ENCODE measurements at regions not wholly inside any gene's neighbourhood (a gene's known extent, or its start where the extent isn't known, plus 50 kb on each side); places are given as distances from the start of the nearest gene placed in this dataset.

DNA sequence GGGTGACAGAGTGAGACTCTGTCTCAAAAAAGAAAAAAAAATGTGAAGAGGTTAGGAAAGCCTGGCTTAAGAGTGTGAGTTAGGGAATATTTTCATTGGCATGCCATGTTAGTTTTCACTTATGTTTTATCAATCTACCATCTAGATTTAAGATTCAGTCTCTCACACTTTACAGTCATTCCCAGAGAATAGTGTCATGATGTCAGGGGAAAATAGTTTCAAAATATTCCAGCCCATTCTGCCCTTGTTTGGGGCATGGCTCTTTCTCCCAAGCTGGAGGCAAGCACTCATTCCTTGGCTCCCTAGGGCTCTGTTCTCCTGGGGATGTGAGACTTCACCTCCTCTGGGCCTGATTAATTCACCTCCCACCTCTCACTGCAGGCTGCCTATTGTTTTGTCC, 331.5 kb downstream of the CXCL12 start:
- TF ChIP-seq POLR2AphosphoS5 (IDR thresholded peaks at IDR 0.05; ENCODE audit: low read depth, low read length) (no peak), POLR2A (IDR thresholded peaks at IDR 0.05; ENCODE audit: low read depth, low read length) (no peak)

Data from GM12892 (cell line).